GM12874 (cell line): ENCODE measurements at regions not wholly inside any gene's neighbourhood (a gene's known extent, or its start where the extent isn't known, plus 50 kb on each side); places are given as distances from the start of the nearest gene placed in this dataset.

Experiments
- TF ChIP-seq, protein P1 (sequence below): IDR thresholded peaks from 2 replicates; pipeline ENCODE4 v1.5.1; 2011; ENCODE audit warnings: low read depth, mild to moderate bottlenecking, control low read depth, low read length, moderate library complexity; ENCODE audit not compliant: insufficient read depth

DNA sequence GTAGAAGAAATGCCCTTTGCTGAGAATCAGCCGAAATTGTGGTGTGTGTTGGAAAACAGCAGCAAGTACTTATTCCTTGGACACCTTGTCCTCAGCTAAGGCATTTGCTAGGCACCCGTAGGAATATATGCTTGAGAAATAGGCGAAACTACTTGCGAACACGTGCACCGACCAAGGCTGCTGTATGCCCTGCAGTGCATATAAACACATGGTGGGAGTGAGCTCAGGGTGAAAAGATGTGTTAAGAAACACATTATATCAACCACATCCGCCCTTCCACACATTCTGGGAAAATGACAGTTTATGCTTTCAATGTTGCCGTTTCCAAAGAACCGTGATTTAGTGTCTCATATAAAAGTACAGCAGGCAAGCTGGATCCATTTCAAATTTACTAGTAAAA lies 199.2 kb downstream of the JCAD start:
- TF ChIP-seq, protein P1, sequence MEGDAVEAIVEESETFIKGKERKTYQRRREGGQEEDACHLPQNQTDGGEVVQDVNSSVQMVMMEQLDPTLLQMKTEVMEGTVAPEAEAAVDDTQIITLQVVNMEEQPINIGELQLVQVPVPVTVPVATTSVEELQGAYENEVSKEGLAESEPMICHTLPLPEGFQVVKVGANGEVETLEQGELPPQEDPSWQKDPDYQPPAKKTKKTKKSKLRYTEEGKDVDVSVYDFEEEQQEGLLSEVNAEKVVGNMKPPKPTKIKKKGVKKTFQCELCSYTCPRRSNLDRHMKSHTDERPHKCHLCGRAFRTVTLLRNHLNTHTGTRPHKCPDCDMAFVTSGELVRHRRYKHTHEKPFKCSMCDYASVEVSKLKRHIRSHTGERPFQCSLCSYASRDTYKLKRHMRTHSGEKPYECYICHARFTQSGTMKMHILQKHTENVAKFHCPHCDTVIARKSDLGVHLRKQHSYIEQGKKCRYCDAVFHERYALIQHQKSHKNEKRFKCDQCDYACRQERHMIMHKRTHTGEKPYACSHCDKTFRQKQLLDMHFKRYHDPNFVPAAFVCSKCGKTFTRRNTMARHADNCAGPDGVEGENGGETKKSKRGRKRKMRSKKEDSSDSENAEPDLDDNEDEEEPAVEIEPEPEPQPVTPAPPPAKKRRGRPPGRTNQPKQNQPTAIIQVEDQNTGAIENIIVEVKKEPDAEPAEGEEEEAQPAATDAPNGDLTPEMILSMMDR = no peak

GRCh38 chr10:29859521-29860130 lies 199.8 kb downstream of the JCAD start:
- TF ChIP-seq, protein P1 = no peak

DNA sequence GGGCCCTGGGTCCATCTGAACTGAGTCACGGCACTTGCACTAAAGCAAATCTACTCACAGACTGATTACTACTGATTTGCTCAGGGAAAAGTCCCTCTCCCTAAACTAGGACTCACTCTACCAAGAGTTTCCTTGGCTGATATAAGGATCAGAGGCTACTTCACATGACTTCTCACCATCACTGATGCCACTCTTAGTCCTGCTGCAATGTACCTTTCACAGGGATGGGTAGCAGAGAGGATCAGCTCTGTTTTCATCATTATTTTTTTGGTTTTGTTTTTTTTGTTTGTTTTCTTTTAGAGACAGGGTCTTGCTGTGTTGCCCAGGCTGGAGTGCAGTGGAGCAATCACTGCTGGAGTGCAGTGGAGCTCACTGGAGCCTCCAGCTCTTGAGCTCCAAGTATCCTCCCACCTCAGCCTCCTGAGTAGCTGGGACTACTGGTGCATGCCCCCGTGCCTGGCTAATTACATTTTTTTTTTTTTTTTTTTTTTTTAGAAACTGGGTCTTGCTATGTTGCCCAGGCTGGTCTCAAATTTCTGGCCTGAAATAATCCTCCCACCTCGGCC lies 200.6 kb downstream of the JCAD start:
- TF ChIP-seq, protein P1 = no peak

GRCh38 chr10:29857843-29858701 lies 201.3 kb downstream of the JCAD start:
- TF ChIP-seq, protein P1 = no peak

DNA sequence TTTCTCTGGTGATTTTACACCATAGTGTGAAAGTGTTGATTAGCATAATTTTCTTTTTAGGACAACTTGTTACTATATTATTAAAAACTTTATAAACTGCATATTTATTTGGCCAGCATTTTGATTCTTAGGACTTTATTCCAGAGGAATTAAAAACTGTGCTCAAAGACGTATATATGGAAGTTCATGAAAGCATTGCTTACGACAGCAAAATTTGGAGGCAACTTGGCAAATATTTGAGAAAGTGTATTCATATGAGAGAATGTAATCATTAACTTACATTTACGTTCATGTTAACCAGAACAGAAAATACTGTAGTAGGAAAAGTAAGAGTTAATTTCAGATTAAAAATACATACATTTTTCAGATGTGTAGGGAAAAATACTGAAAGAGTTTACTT lies 203.1 kb downstream of the JCAD start:
- TF ChIP-seq, protein P1 = no peak

GRCh38 chr10:29853913-29854312 lies 205.5 kb downstream of the JCAD start:
- TF ChIP-seq, protein P1 = no peak

DNA sequence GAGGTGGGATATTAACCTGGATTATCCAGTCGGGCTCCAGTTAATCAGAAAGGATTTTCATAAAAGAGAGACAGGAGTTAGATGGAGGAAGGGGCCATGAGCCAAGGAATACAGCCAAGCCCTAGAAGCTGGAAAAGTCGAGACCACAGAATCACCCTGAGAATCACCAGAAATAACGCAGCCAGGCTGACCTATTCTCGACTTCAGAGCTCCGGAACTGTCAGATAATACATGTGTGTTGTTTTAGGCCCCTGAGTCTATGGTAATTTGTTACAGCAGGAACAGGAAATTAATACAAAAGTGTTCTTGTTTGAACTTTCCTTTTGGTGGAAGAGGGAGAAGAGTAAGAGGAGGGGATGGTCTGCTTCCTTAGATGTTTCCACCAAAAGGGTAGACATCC lies 208.1 kb downstream of the JCAD start:
- TF ChIP-seq, protein P1 = no peak
